ENCODE measurements at regions not wholly inside any gene's neighbourhood (a gene's known extent, or its start where the extent isn't known, plus 50 kb on each side); places are given as distances from the start of the nearest gene placed in this dataset.

GRCh38 chr2:14480906-14481305 lies 151.6 kb upstream of the LRATD1 start:
- TF ChIP-seq, protein P1, sequence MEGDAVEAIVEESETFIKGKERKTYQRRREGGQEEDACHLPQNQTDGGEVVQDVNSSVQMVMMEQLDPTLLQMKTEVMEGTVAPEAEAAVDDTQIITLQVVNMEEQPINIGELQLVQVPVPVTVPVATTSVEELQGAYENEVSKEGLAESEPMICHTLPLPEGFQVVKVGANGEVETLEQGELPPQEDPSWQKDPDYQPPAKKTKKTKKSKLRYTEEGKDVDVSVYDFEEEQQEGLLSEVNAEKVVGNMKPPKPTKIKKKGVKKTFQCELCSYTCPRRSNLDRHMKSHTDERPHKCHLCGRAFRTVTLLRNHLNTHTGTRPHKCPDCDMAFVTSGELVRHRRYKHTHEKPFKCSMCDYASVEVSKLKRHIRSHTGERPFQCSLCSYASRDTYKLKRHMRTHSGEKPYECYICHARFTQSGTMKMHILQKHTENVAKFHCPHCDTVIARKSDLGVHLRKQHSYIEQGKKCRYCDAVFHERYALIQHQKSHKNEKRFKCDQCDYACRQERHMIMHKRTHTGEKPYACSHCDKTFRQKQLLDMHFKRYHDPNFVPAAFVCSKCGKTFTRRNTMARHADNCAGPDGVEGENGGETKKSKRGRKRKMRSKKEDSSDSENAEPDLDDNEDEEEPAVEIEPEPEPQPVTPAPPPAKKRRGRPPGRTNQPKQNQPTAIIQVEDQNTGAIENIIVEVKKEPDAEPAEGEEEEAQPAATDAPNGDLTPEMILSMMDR (IDR thresholded peaks at IDR 0.05) = no peak
- TF ChIP-seq POLR2AphosphoS5 (IDR thresholded peaks at IDR 0.05) = no peak
